ENCODE measurements at regions not wholly inside any gene's neighbourhood (a gene's known extent, or its start where the extent isn't known, plus 50 kb on each side); places are given as distances from the start of the nearest gene placed in this dataset.

- TF ChIP-seq CTCF (IDR thresholded peaks at IDR 0.05) (no peak), EP300 (IDR thresholded peaks at IDR 0.05) (no peak), POLR2A (IDR thresholded peaks at IDR 0.05) (no peak)
These were observed 387.3 kb upstream of the ADGRL3 start for GRCh38 chr4:60812811-60813210.

Data from tibial nerve (tissue), 4 donors.